KBM-7 (cell line): ENCODE measurements at regions not wholly inside any gene's neighbourhood (a gene's known extent, or its start where the extent isn't known, plus 50 kb on each side); places are given as distances from the start of the nearest gene placed in this dataset.
A peak's percentile ranks its signal among the peaks of the same experiment; 100 is the strongest.

Experiments
- DNase-seq: peaks from one replicate; pipeline ENCODE4 v3.0.0-alpha.2; 2015
- in situ Hi-C: fragments of 300-500 bp; cut with MboI; formaldehyde crosslinking; loops from 2 replicates; pipeline ENCODE4 v1.14.3; 2020; ENCODE audit warnings: low sequenced_read_pairs, low pct_unique_long_range_greater_than_20kb, mixed read lengths

DNA sequence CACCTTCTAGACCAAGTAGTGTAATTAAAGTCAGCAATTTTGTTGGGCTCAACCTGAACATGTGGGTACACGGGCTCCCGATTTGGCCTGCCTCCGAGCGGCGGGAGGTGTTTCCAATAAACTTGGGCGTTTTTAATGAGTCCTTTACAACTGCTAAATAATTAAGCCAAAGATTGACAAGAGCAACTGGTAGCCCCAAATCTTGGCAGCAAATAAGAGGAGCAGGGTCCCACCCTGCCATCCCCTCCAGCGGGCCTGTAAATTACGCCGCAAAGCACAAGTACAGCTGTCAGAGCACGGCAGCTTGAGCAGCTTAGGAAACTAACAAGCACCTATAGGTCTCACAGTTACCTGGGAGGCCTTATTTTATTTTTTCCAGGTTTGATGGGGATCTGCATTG lies 217.1 kb downstream of the BMP7 start:
- DNase-seq, result no peak
- in situ Hi-C loops, result no loop called here

- DNase-seq, result no peak
- in situ Hi-C loops, result loop anchor here (25.0 kb wide), 1 partner anchor 89 kb away; no protein-coding TSS in a partner anchor
Measured at GRCh38 chr20:57051096-57051495, 215.3 kb downstream of the BMP7 start.

GRCh38 chr20:57053067-57053466 lies 213.4 kb downstream of the BMP7 start:
- DNase-seq, result no peak
- in situ Hi-C loops, result loop anchor here (25.0 kb wide), 1 partner anchor 91 kb away; no protein-coding TSS in a partner anchor

- no peak for DNase-seq
- in situ Hi-C loops, result loop anchor here (25.0 kb wide), 1 partner anchor 92 kb away; no protein-coding TSS in a partner anchor
Measured at GRCh38 chr20:57053793-57054552, 212.5 kb downstream of the BMP7 start.

DNA sequence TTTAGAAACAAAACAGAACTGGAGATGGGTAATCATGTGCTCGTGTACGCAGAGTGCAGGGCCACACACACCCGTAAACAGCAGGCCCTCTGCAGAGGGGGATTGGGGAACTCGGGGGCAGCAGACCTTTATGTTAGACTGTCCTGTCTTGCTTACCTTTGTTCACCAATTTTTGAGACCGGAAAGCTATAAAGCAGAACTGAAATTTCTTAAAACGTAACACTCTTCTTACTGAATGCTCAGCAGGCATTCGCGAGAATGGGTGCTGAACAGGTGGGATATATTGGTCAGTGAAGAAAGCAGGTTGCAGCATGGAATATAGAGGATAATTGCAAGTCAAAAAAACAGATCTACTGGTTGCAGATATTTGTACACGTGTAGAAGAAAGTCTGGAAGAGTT lies 211.1 kb downstream of the BMP7 start:
- no peak for DNase-seq
- in situ Hi-C loops, result loop anchor here (25.0 kb wide), 1 partner anchor 93 kb away; no protein-coding TSS in a partner anchor

DNA sequence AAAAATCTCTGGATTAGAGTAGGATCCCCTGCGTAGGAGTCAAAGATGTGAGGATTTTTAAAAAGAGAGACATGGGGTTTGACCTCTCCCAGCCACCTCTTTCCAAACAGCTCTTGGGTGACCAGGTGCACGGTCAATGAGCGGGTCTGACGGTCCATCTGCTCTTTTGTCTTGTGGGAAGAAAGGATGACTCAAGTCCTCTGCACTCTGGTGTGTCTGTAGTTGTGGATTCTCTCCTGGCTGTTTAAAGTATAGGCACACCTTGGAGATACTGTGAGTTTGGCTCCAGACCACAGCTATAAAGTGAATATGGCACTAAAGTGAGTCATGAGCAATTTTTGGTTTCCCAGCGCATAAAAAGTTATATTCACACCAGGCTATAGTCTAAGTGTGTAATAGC lies 209.8 kb downstream of the BMP7 start:
- in situ Hi-C loops, result loop anchor here (25.0 kb wide), 1 partner anchor 94 kb away; no protein-coding TSS in a partner anchor
- no peak for DNase-seq

GRCh38 chr20:57059055-57059596 lies 207.3 kb downstream of the BMP7 start:
- in situ Hi-C loops, result loop anchor here (25.0 kb wide), 1 partner anchor 97 kb away; no protein-coding TSS in a partner anchor
- DNase-seq, result no peak

GRCh38 chr20:57060407-57061050 lies 205.9 kb downstream of the BMP7 start:
- DNase-seq, result no peak
- in situ Hi-C loops, result loop anchor here (25.0 kb wide), 1 partner anchor 98 kb away; no protein-coding TSS in a partner anchor

- in situ Hi-C loops, result loop anchor here (25.0 kb wide), 1 partner anchor 99 kb away; no protein-coding TSS in a partner anchor
- DNase-seq, result peak; percentile 15
Measured at GRCh38 chr20:57061051-57061900, 205.2 kb downstream of the BMP7 start.

DNA sequence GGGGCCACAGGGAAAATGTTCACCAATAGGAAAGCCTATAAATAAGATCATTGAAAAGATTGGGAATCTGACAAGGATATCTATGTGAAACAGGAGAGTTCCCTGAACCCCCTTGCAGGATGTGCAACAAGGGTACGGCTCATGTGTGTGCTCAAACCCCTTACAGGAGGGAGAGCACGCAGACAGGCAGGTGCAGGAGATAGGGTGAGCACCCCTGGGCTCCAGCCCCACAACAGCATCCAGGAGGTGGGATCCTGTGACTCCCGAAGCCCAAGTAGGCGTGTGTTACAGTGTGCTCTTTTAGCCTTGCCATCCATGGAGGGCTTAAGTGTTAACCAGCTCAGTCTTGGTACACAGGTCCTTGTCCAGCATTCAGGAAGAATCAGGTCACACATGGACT lies 204.2 kb downstream of the BMP7 start:
- no peak for DNase-seq
- in situ Hi-C loops, result loop anchor here (25.0 kb wide), 1 partner anchor 100 kb away; no protein-coding TSS in a partner anchor

- DNase-seq, result no peak
- in situ Hi-C loops, result loop anchor here (25.0 kb wide), 1 partner anchor 100 kb away; no protein-coding TSS in a partner anchor
Measured at GRCh38 chr20:57062696-57063270, 203.7 kb downstream of the BMP7 start.

- DNase-seq, result no peak
- in situ Hi-C loops, result loop anchor here (25.0 kb wide), 1 partner anchor 103 kb away; no protein-coding TSS in a partner anchor
Measured at GRCh38 chr20:57064836-57065235, 201.6 kb downstream of the BMP7 start.

- DNase-seq, result no peak
- in situ Hi-C loops, result loop anchor here (25.0 kb wide), 1 partner anchor 103 kb away; no protein-coding TSS in a partner anchor
Measured at GRCh38 chr20:57065646-57066045, 200.8 kb downstream of the BMP7 start.

- in situ Hi-C loops, result loop anchor here (25.0 kb wide), 1 partner anchor 104 kb away; no protein-coding TSS in a partner anchor
- no peak for DNase-seq
Measured at GRCh38 chr20:57066126-57066900, 200.1 kb downstream of the BMP7 start.

GRCh38 chr20:57069442-57069841 lies 197.0 kb downstream of the BMP7 start:
- DNase-seq, result no peak
- in situ Hi-C loops, result loop anchor here (25.0 kb wide), 1 partner anchor 107 kb away; no protein-coding TSS in a partner anchor

- DNase-seq, result no peak
- in situ Hi-C loops, result loop anchor here (25.0 kb wide), 1 partner anchor 108 kb away; no protein-coding TSS in a partner anchor
Measured at GRCh38 chr20:57070296-57070695, 196.1 kb downstream of the BMP7 start.

DNA sequence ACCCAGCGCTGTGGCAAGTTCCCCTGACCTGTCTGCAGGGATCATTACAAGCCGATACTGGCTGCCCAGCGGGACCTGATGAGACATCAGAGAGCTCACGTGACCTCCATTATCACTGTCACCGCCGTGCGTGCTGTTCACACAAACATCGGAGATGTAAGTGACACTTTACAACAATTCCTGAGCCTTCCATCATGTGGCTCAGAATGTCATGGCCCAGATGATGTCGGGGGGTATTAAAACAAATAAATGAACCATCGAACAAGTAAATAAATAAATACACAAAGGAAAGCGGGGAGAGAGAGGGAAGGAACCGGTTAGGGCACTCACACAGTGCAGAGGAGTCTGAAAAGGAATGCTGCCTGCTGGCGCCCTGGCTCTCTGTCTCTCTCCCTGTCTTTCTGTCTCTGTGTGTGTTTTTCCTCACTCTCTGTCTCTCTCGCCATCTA lies 195.1 kb downstream of the BMP7 start:
- in situ Hi-C loops, result loop anchor here (25.0 kb wide), 1 partner anchor 109 kb away; no protein-coding TSS in a partner anchor
- no peak for DNase-seq
